Memory B cell (primary cell): ENCODE measurements at regions not wholly inside any gene's neighbourhood (a gene's known extent, or its start where the extent isn't known, plus 50 kb on each side); places are given as distances from the start of the nearest gene placed in this dataset.

Experiments
- ATAC-seq: fragments of 150-1000 bp; cut with Tn5 transposase; 2 replicates; pipeline ENCODE4 v1.10.0; 2021; ENCODE audit warnings: low read depth, mild to moderate bottlenecking, moderate library complexity
- DNase-seq, 2 donors: peaks; one replicate each; pipeline ENCODE4 v3.0.0; 2022; ENCODE audit warnings: low spot score in 2 of 2
- H3K27ac Mint-ChIP-seq: one replicate; pipeline ENCODE4 v1.8.0; 2022; ENCODE audit warnings: mild to moderate bottlenecking, moderate library complexity, mixed read lengths
- H3K27me3 Mint-ChIP-seq: one replicate; pipeline ENCODE4 v1.8.0; 2022; ENCODE audit warnings: mixed read lengths
- H3K36me3 Mint-ChIP-seq: one replicate; pipeline ENCODE4 v1.8.0; 2022; ENCODE audit warnings: mild to moderate bottlenecking, mixed read lengths
- H3K4me1 Mint-ChIP-seq: one replicate; pipeline ENCODE4 v1.8.0; 2022; ENCODE audit warnings: mixed read lengths
- H3K4me3 Mint-ChIP-seq: one replicate; pipeline ENCODE4 v1.8.0; 2022; ENCODE audit warnings: mild to moderate bottlenecking, moderate library complexity, mixed read lengths
- H3K9me3 Mint-ChIP-seq: one replicate; pipeline ENCODE4 v1.8.0; 2022; ENCODE audit warnings: mixed read lengths

- Mint-ChIP-seq H3K27ac (no peak overlapping the region), H3K9me3 (no peaks in the 10 kb centered on the region), H3K4me3 (no peak overlapping the region), H3K4me1 (peaks cover 8% of the 10 kb centered on the region), H3K36me3 (no peaks in the 10 kb centered on the region), H3K27me3 (peaks cover 25% of the 10 kb centered on the region)
- no peak for DNase-seq
- ATAC-seq: no peak
Observed at GRCh38 chr3:71975573-71975972, 190.6 kb upstream of the PROK2 start.

GRCh38 chr3:71974786-71975185 lies 189.8 kb upstream of the PROK2 start:
- H3K27me3 Mint-ChIP-seq: peaks cover 23% of the 10 kb centered on the region
- H3K36me3 Mint-ChIP-seq: no peaks in the 10 kb centered on the region
- H3K9me3 Mint-ChIP-seq: no peaks in the 10 kb centered on the region

GRCh38 chr3:71973274-71974030 lies 188.5 kb upstream of the PROK2 start:
- H3K9me3 Mint-ChIP-seq: no peaks in the 10 kb centered on the region
- no peak overlapping the region for H3K4me3 Mint-ChIP-seq
- H3K36me3 Mint-ChIP-seq: no peaks in the 10 kb centered on the region
- no peak for DNase-seq
- peaks cover 6% of the 10 kb centered on the region for H3K4me1 Mint-ChIP-seq
- peaks cover 16% of the 10 kb centered on the region for H3K27me3 Mint-ChIP-seq
- no peak for ATAC-seq
- H3K27ac Mint-ChIP-seq: no peak overlapping the region

More at GRCh38 chr3:71974786-71975185, 189.8 kb upstream of the PROK2 start:
- ATAC-seq: no peak
- no peak for DNase-seq
- H3K4me1 Mint-ChIP-seq: peaks cover 8% of the 10 kb centered on the region
- no peak overlapping the region for H3K4me3 Mint-ChIP-seq
- no peak overlapping the region for H3K27ac Mint-ChIP-seq

GRCh38 chr3:71972031-71972430 lies 187.1 kb upstream of the PROK2 start:
- Mint-ChIP-seq H3K27me3 (peaks cover 13% of the 10 kb centered on the region), H3K9me3 (no peaks in the 10 kb centered on the region), H3K4me1 (no peaks in the 10 kb centered on the region), H3K27ac (no peak overlapping the region), H3K4me3 (no peak overlapping the region), H3K36me3 (no peaks in the 10 kb centered on the region)
- no peak for DNase-seq
- ATAC-seq: no peak

- no peaks in the 10 kb centered on the region for H3K9me3 Mint-ChIP-seq
- H3K27me3 Mint-ChIP-seq: peaks cover 11% of the 10 kb centered on the region
- no peaks in the 10 kb centered on the region for H3K4me1 Mint-ChIP-seq
- H3K27ac Mint-ChIP-seq: no peak overlapping the region
- H3K36me3 Mint-ChIP-seq: no peaks in the 10 kb centered on the region
- ATAC-seq (no peak), DNase-seq (no peak)
- no peak overlapping the region for H3K4me3 Mint-ChIP-seq
Observed at GRCh38 chr3:71968544-71968943, 183.6 kb upstream of the PROK2 start.

GRCh38 chr3:71966185-71966584 lies 181.2 kb upstream of the PROK2 start:
- Mint-ChIP-seq H3K27ac (no peak overlapping the region), H3K4me1 (no peaks in the 10 kb centered on the region), H3K27me3 (peaks cover 12% of the 10 kb centered on the region), H3K9me3 (no peaks in the 10 kb centered on the region), H3K36me3 (no peaks in the 10 kb centered on the region), H3K4me3 (no peak overlapping the region)
- ATAC-seq (no peak), DNase-seq (no peak)

- Mint-ChIP-seq H3K27me3 (peaks cover 12% of the 10 kb centered on the region), H3K36me3 (no peaks in the 10 kb centered on the region), H3K9me3 (no peaks in the 10 kb centered on the region), H3K4me1 (no peaks in the 10 kb centered on the region), H3K27ac (no peak overlapping the region), H3K4me3 (no peak overlapping the region)
- no peak for DNase-seq
- ATAC-seq: no peak
Observed at GRCh38 chr3:71964170-71964569, 179.2 kb upstream of the PROK2 start.

GRCh38 chr3:71962561-71963240 lies 177.8 kb upstream of the PROK2 start:
- DNase-seq (no peak), ATAC-seq (no peak)
- Mint-ChIP-seq H3K9me3 (no peaks in the 10 kb centered on the region), H3K27me3 (peaks cover 12% of the 10 kb centered on the region), H3K4me1 (no peaks in the 10 kb centered on the region), H3K4me3 (no peak overlapping the region), H3K36me3 (no peaks in the 10 kb centered on the region), H3K27ac (no peak overlapping the region)

GRCh38 chr3:71961891-71962290 lies 176.9 kb upstream of the PROK2 start:
- H3K9me3 Mint-ChIP-seq: no peaks in the 10 kb centered on the region
- no peak overlapping the region for H3K27ac Mint-ChIP-seq
- peaks cover 12% of the 10 kb centered on the region for H3K27me3 Mint-ChIP-seq
- ATAC-seq (no peak), DNase-seq (no peak)
- no peaks in the 10 kb centered on the region for H3K4me1 Mint-ChIP-seq
- H3K36me3 Mint-ChIP-seq: no peaks in the 10 kb centered on the region
- no peak overlapping the region for H3K4me3 Mint-ChIP-seq

- no peaks in the 10 kb centered on the region for H3K9me3 Mint-ChIP-seq
- ATAC-seq (no peak), DNase-seq (no peak)
- H3K36me3 Mint-ChIP-seq: no peaks in the 10 kb centered on the region
- H3K4me1 Mint-ChIP-seq: no peaks in the 10 kb centered on the region
- no peak overlapping the region for H3K27ac Mint-ChIP-seq
- no peak overlapping the region for H3K4me3 Mint-ChIP-seq
- peaks cover 7% of the 10 kb centered on the region for H3K27me3 Mint-ChIP-seq
Observed at GRCh38 chr3:71961378-71961777, 176.4 kb upstream of the PROK2 start.

- no peak overlapping the region for H3K4me3 Mint-ChIP-seq
- H3K4me1 Mint-ChIP-seq: peaks cover 3% of the 10 kb centered on the region
- DNase-seq (no peak), ATAC-seq (no peak)
- no peak overlapping the region for H3K27ac Mint-ChIP-seq
- no peaks in the 10 kb centered on the region for H3K9me3 Mint-ChIP-seq
- no peaks in the 10 kb centered on the region for H3K36me3 Mint-ChIP-seq
- H3K27me3 Mint-ChIP-seq: peaks cover 3% of the 10 kb centered on the region
Observed at GRCh38 chr3:71958533-71958932, 173.6 kb upstream of the PROK2 start.

- peaks cover 3% of the 10 kb centered on the region for H3K4me1 Mint-ChIP-seq
- H3K27me3 Mint-ChIP-seq: peaks cover 2% of the 10 kb centered on the region
- no peak for DNase-seq
Observed at GRCh38 chr3:71956716-71957115, 171.8 kb upstream of the PROK2 start.

GRCh38 chr3:71956069-71956340 lies 171.1 kb upstream of the PROK2 start:
- Mint-ChIP-seq H3K4me1 (peaks cover 3% of the 10 kb centered on the region), H3K4me3 (no peak overlapping the region), H3K27ac (no peak overlapping the region), H3K9me3 (no peaks in the 10 kb centered on the region), H3K36me3 (no peaks in the 10 kb centered on the region), H3K27me3 (peaks cover 2% of the 10 kb centered on the region)
- no peak for ATAC-seq
- DNase-seq: no peak

More at GRCh38 chr3:71956716-71957115, 171.8 kb upstream of the PROK2 start:
- no peak for ATAC-seq
- Mint-ChIP-seq H3K4me3 (no peak overlapping the region), H3K9me3 (no peaks in the 10 kb centered on the region), H3K36me3 (no peaks in the 10 kb centered on the region), H3K27ac (no peak overlapping the region)

- no peak overlapping the region for H3K27ac Mint-ChIP-seq
- no peak for ATAC-seq
- H3K36me3 Mint-ChIP-seq: no peaks in the 10 kb centered on the region
- no peaks in the 10 kb centered on the region for H3K9me3 Mint-ChIP-seq
- DNase-seq: no peak
- peaks cover 3% of the 10 kb centered on the region for H3K4me1 Mint-ChIP-seq
- H3K4me3 Mint-ChIP-seq: no peak overlapping the region
- peaks cover 2% of the 10 kb centered on the region for H3K27me3 Mint-ChIP-seq
Observed at GRCh38 chr3:71955240-71956068, 170.5 kb upstream of the PROK2 start.
